ENCODE measurements at regions not wholly inside any gene's neighbourhood (a gene's known extent, or its start where the extent isn't known, plus 50 kb on each side); places are given as distances from the start of the nearest gene placed in this dataset.

GRCh38 chr6:105753620-105754211 is 332.4 kb upstream of the PRDM1 start:
- Histone ChIP-seq H3K4me3 (ENCODE audit: low read depth, low read length) (no peak overlapping the region), H3K36me3 (ENCODE audit: control insufficient read depth, insufficient read depth, low read length) (no peaks in the 10 kb centered on the region), H3K27me3 (ENCODE audit: control insufficient read depth, insufficient read depth, low read length) (no peaks in the 10 kb centered on the region)
- FAIRE-seq (no peak), DNase-seq (ENCODE audit: low read depth) (no peak)
- TF ChIP-seq CTCF (IDR thresholded peaks at IDR 0.05; ENCODE audit: insufficient read depth, low read length, severe bottlenecking) = no peak

GRCh38 chr6:105753207-105753606 is 332.9 kb upstream of the PRDM1 start:
- H3K36me3 ChIP-seq (ENCODE audit: control insufficient read depth, insufficient read depth, low read length) = no peaks in the 10 kb centered on the region
- no peak overlapping the region for H3K4me3 ChIP-seq (ENCODE audit: low read depth, low read length)
- TF ChIP-seq CTCF (IDR thresholded peaks at IDR 0.05; ENCODE audit: insufficient read depth, low read length, severe bottlenecking) = no peak
- FAIRE-seq (no peak), DNase-seq (ENCODE audit: low read depth) (peak; percentile 69)
- H3K27me3 ChIP-seq (ENCODE audit: control insufficient read depth, insufficient read depth, low read length) = no peaks in the 10 kb centered on the region

GRCh38 chr6:105750089-105750488 is 336.0 kb upstream of the PRDM1 start:
- FAIRE-seq (no peak), DNase-seq (ENCODE audit: low read depth) (no peak)
- no peaks in the 10 kb centered on the region for H3K27me3 ChIP-seq (ENCODE audit: control insufficient read depth, insufficient read depth, low read length)
- no peak overlapping the region for H3K4me3 ChIP-seq (ENCODE audit: low read depth, low read length)
- TF ChIP-seq CTCF (IDR thresholded peaks at IDR 0.05; ENCODE audit: insufficient read depth, low read length, severe bottlenecking) = no peak
- no peaks in the 10 kb centered on the region for H3K36me3 ChIP-seq (ENCODE audit: control insufficient read depth, insufficient read depth, low read length)

GRCh38 chr6:105748737-105749161 is 337.4 kb upstream of the PRDM1 start:
- no peak for TF ChIP-seq CTCF (IDR thresholded peaks at IDR 0.05; ENCODE audit: insufficient read depth, low read length, severe bottlenecking)
- no peaks in the 10 kb centered on the region for H3K36me3 ChIP-seq (ENCODE audit: control insufficient read depth, insufficient read depth, low read length)
- H3K27me3 ChIP-seq (ENCODE audit: control insufficient read depth, insufficient read depth, low read length) = no peaks in the 10 kb centered on the region
- DNase-seq (ENCODE audit: low read depth) (peak; percentile 85), FAIRE-seq (peak; percentile 75)
- no peak overlapping the region for H3K4me3 ChIP-seq (ENCODE audit: low read depth, low read length)

- no peak for TF ChIP-seq CTCF (IDR thresholded peaks at IDR 0.05; ENCODE audit: insufficient read depth, low read length, severe bottlenecking)
- Histone ChIP-seq H3K36me3 (ENCODE audit: control insufficient read depth, insufficient read depth, low read length) (no peaks in the 10 kb centered on the region), H3K27me3 (ENCODE audit: control insufficient read depth, insufficient read depth, low read length) (no peaks in the 10 kb centered on the region), H3K4me3 (ENCODE audit: low read depth, low read length) (no peak overlapping the region)
- FAIRE-seq (no peak), DNase-seq (ENCODE audit: low read depth) (no peak)
Observed at GRCh38 chr6:105747823-105748405, 338.2 kb upstream of the PRDM1 start.

- TF ChIP-seq CTCF (IDR thresholded peaks at IDR 0.05; ENCODE audit: insufficient read depth, low read length, severe bottlenecking) = no peak
- no peak for FAIRE-seq
- Histone ChIP-seq H3K4me3 (ENCODE audit: low read depth, low read length) (no peak overlapping the region), H3K27me3 (ENCODE audit: control insufficient read depth, insufficient read depth, low read length) (no peaks in the 10 kb centered on the region), H3K36me3 (ENCODE audit: control insufficient read depth, insufficient read depth, low read length) (no peaks in the 10 kb centered on the region)
- no peak for DNase-seq (ENCODE audit: low read depth)
Observed at GRCh38 chr6:105746509-105746908, 339.6 kb upstream of the PRDM1 start.

All from bronchial epithelial cell (primary cell).